IMR-90 (cell line): ENCODE measurements at regions not wholly inside any gene's neighbourhood (a gene's known extent, or its start where the extent isn't known, plus 50 kb on each side); places are given as distances from the start of the nearest gene placed in this dataset.

Experiments used
- BHLHE40 ChIP-seq: fragments of 150-350 bp; IDR thresholded peaks from 2 replicates; pipeline ENCODE4 v1.6.1; 2016; ENCODE audit warnings: mild to moderate bottlenecking, low read depth, low read length
- FOS ChIP-seq: fragments of 150-350 bp; IDR thresholded peaks from 2 replicates; pipeline ENCODE4 v1.6.1; 2016; ENCODE audit warnings: low read depth, low read length
- MAZ ChIP-seq: IDR thresholded peaks from 2 replicates; pipeline ENCODE4 v1.6.1; 2012; ENCODE audit warnings: low read depth, mild to moderate bottlenecking, low read length, improper control_type of control experiment, moderate library complexity, borderline replicate concordance
- RCOR1 ChIP-seq: IDR thresholded peaks from 2 replicates; pipeline ENCODE4 v1.6.1; 2012; ENCODE audit warnings: mild to moderate bottlenecking, low read length, improper control_type of control experiment; ENCODE audit not compliant: insufficient replicate concordance
- TF ChIP-seq, protein P1 (sequence below): conservative IDR thresholded peaks from 2 replicates; pipeline ENCODE4 v1.5.1; 2012; ENCODE audit warnings: mild to moderate bottlenecking, low read depth, low read length, improper control_type of control experiment

- TF ChIP-seq, protein P1, sequence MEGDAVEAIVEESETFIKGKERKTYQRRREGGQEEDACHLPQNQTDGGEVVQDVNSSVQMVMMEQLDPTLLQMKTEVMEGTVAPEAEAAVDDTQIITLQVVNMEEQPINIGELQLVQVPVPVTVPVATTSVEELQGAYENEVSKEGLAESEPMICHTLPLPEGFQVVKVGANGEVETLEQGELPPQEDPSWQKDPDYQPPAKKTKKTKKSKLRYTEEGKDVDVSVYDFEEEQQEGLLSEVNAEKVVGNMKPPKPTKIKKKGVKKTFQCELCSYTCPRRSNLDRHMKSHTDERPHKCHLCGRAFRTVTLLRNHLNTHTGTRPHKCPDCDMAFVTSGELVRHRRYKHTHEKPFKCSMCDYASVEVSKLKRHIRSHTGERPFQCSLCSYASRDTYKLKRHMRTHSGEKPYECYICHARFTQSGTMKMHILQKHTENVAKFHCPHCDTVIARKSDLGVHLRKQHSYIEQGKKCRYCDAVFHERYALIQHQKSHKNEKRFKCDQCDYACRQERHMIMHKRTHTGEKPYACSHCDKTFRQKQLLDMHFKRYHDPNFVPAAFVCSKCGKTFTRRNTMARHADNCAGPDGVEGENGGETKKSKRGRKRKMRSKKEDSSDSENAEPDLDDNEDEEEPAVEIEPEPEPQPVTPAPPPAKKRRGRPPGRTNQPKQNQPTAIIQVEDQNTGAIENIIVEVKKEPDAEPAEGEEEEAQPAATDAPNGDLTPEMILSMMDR = peak; percentile 78
- peak; percentile 81 for TF ChIP-seq BHLHE40
- peak; percentile 41 for TF ChIP-seq RCOR1
- TF ChIP-seq MAZ = no peak
- no peak for TF ChIP-seq FOS
Observed at GRCh38 chr2:67846370-67847070, 216.3 kb downstream of the C1D start (continued).
